Mesodermal cell (in vitro differentiated cells): ENCODE measurements at regions not wholly inside any gene's neighbourhood (a gene's known extent, or its start where the extent isn't known, plus 50 kb on each side); places are given as distances from the start of the nearest gene placed in this dataset.

Source experiments
- H3K27ac ChIP-seq: 2 replicates; pipeline ENCODE4 v1.7.0; 2013; ENCODE audit warnings: mild to moderate bottlenecking, low read depth, low read length, moderate library complexity; ENCODE audit not compliant: severe bottlenecking
- H3K36me3 ChIP-seq: 2 replicates; pipeline ENCODE4 v1.7.1; 2013; ENCODE audit warnings: mild to moderate bottlenecking, low read length, moderate library complexity; ENCODE audit not compliant: control insufficient read depth, insufficient read depth
- H3K4me1 ChIP-seq: one replicate; pipeline ENCODE4 v1.7.1; 2013; ENCODE audit warnings: mild to moderate bottlenecking, low read length; ENCODE audit not compliant: insufficient read depth, control insufficient read depth, poor library complexity, severe bottlenecking
- H3K4me3 ChIP-seq: 2 replicates; pipeline ENCODE4 v1.7.0; 2013; ENCODE audit warnings: low read length, control low read depth, mild to moderate bottlenecking; ENCODE audit not compliant: insufficient read depth, poor library complexity, severe bottlenecking; ENCODE audit errors: extremely low read depth
- H3K9me3 ChIP-seq: 2 replicates; pipeline ENCODE4 v1.7.1; 2013; ENCODE audit warnings: mild to moderate bottlenecking, low read length, moderate library complexity; ENCODE audit not compliant: control insufficient read depth
- WGBS, 2 experiments: methylation state at CpG; one replicate each; pipeline ENCODE4 v1.1.5; 2013; ENCODE audit warnings: missing lambda C conversion rate in 2 of 2; ENCODE audit not compliant: insufficient coverage in 2 of 2; 5-methylcytosine and 5-hydroxymethylcytosine counted together

- WGBS, 2 experiments = 100% methylated on average over 1 of the region's 1 CpG
- Histone ChIP-seq H3K4me3 (no peak overlapping the region), H3K4me1 (no peaks in the 10 kb centered on the region), H3K36me3 (no peaks in the 10 kb centered on the region), H3K27ac (no peak overlapping the region), H3K9me3 (no peaks in the 10 kb centered on the region)
Measured at GRCh38 chr14:65817011-65817410, 404.5 kb downstream of the FUT8 start.

- H3K4me1 ChIP-seq = no peaks in the 10 kb centered on the region
- H3K4me3 ChIP-seq = no peak overlapping the region
- no peak overlapping the region for H3K27ac ChIP-seq
- H3K9me3 ChIP-seq = no peaks in the 10 kb centered on the region
- H3K36me3 ChIP-seq = no peaks in the 10 kb centered on the region
- WGBS, 2 experiments = 87 to 90% methylated on average over 3 to 4 of the region's 5 CpGs
Measured at GRCh38 chr14:65819569-65819968, 407.0 kb downstream of the FUT8 start.

GRCh38 chr14:65821224-65821753 lies 408.8 kb downstream of the FUT8 start:
- H3K27ac ChIP-seq = no peak overlapping the region
- no peaks in the 10 kb centered on the region for H3K9me3 ChIP-seq
- H3K36me3 ChIP-seq = no peaks in the 10 kb centered on the region
- H3K4me1 ChIP-seq = no peaks in the 10 kb centered on the region
- no peak overlapping the region for H3K4me3 ChIP-seq
- WGBS, 2 experiments = 88 to 90% methylated on average over 8 to 10 of the region's 10 CpGs

- Histone ChIP-seq H3K4me3 (no peak overlapping the region), H3K4me1 (no peaks in the 10 kb centered on the region), H3K9me3 (no peaks in the 10 kb centered on the region), H3K36me3 (no peaks in the 10 kb centered on the region), H3K27ac (no peak overlapping the region)
- WGBS, 2 experiments = 15 to 32% methylated on average over 2 to 4 of the region's 4 CpGs
Measured at GRCh38 chr14:65824285-65824977, 411.9 kb downstream of the FUT8 start.

GRCh38 chr14:65824978-65825299 lies 412.4 kb downstream of the FUT8 start:
- Histone ChIP-seq H3K4me1 (no peaks in the 10 kb centered on the region), H3K4me3 (no peak overlapping the region), H3K9me3 (no peaks in the 10 kb centered on the region), H3K36me3 (no peaks in the 10 kb centered on the region), H3K27ac (no peak overlapping the region)
- no CpG with 5 or more reads among the region's 2 CpGs for WGBS, 2 experiments

GRCh38 chr14:65826946-65827345 lies 414.4 kb downstream of the FUT8 start:
- no peaks in the 10 kb centered on the region for H3K4me1 ChIP-seq
- 77 to 81% methylated on average over 4 to 6 of the region's 6 CpGs for WGBS, 2 experiments
- no peaks in the 10 kb centered on the region for H3K36me3 ChIP-seq
- no peaks in the 10 kb centered on the region for H3K9me3 ChIP-seq
- no peak overlapping the region for H3K27ac ChIP-seq
- H3K4me3 ChIP-seq = no peak overlapping the region

GRCh38 chr14:65827520-65827919 lies 415.0 kb downstream of the FUT8 start:
- Histone ChIP-seq H3K36me3 (no peaks in the 10 kb centered on the region), H3K4me3 (no peak overlapping the region), H3K4me1 (no peaks in the 10 kb centered on the region), H3K27ac (no peak overlapping the region), H3K9me3 (no peaks in the 10 kb centered on the region)
- 92 to 93% methylated on average over 4 to 6 of the region's 6 CpGs for WGBS, 2 experiments

GRCh38 chr14:65828396-65828795 lies 415.9 kb downstream of the FUT8 start:
- Histone ChIP-seq H3K4me3 (no peak overlapping the region), H3K9me3 (no peaks in the 10 kb centered on the region), H3K27ac (no peak overlapping the region), H3K4me1 (no peaks in the 10 kb centered on the region), H3K36me3 (no peaks in the 10 kb centered on the region)
- 50 to 100% methylated on average over 1 to 3 of the region's 4 CpGs for WGBS, 2 experiments

- WGBS, 2 experiments = 54 to 60% methylated on average over 1 to 4 of the region's 10 CpGs
- Histone ChIP-seq H3K9me3 (no peaks in the 10 kb centered on the region), H3K36me3 (no peaks in the 10 kb centered on the region), H3K4me3 (no peak overlapping the region), H3K4me1 (no peaks in the 10 kb centered on the region), H3K27ac (no peak overlapping the region)
Measured at GRCh38 chr14:65832431-65833266, 420.1 kb downstream of the FUT8 start.

GRCh38 chr14:65833267-65833880 lies 420.8 kb downstream of the FUT8 start:
- peak overlapping the region; percentile 24 for H3K27ac ChIP-seq
- 78 to 95% methylated on average over 7 to 10 of the region's 11 CpGs for WGBS, 2 experiments
- H3K9me3 ChIP-seq = no peaks in the 10 kb centered on the region
- no peak overlapping the region for H3K4me3 ChIP-seq
- H3K4me1 ChIP-seq = no peaks in the 10 kb centered on the region
- H3K36me3 ChIP-seq = no peaks in the 10 kb centered on the region
